NCI-H2227 (cell line): ENCODE measurements at regions not wholly inside any gene's neighbourhood (a gene's known extent, or its start where the extent isn't known, plus 50 kb on each side); places are given as distances from the start of the nearest gene placed in this dataset.

Experiments used
- DNase-seq: peaks from one replicate; lab custom pipeline; 2025; ENCODE audit not compliant: unreplicated experiment; lab: John Stamatoyannopoulos, UW

GRCh38 chr5:119789406-119790117, 160.2 kb downstream of the FAM170A start:
- DNase-seq = no peak

DNA sequence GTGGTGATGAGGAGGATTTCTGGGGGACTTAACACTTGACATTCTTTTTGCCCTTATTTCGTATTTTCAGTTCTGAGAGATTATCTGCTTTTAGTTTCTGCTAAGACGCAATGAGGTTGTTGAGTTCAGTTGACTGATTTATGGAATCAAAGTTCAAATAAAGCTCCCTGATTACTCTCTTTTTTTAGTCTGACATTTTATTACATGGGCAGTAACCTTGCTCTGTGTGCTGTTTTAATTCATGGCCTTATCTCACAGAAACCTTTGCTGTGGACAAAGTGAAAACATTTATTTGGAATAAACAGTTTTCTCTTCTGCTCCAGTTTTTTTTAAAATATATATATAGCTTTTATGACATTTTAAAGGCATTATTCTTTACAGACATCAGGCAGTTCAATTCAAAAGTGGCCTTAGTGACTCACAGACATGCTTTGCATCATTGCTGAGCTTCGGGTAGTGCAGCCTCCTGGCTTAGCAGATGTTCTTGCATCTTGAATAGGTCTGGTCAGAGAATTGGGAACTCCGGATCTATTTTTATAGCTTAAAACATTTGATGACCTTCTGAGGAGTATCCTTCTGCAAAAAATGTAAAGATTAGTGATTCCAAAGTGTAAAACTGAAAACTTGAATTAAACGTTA, 162.9 kb downstream of the FAM170A start:
- DNase-seq = no peak

- no peak for DNase-seq
Measured at GRCh38 chr5:119795768-119796167, 166.4 kb downstream of the FAM170A start.

DNA sequence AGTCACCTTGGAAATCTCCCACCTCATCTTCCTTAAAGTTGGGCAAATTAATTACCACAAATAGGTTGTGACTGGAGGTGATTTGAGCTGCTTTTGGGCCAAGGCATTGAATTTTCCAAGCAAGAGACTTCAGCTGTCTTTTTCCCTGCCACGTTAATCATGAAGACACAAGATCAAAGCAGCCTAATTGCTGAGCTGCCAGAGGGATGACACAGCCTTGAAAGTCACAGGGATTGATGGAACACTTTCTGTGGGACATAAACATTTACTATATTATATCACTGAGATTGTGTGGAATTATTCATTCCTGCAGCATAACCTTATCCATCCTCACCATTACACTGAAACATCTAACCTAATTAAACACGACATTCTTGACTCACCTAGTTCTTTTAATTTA, 172.2 kb downstream of the FAM170A start:
- DNase-seq = no peak

GRCh38 chr5:119808024-119808423, 178.7 kb downstream of the FAM170A start:
- no peak for DNase-seq

DNA sequence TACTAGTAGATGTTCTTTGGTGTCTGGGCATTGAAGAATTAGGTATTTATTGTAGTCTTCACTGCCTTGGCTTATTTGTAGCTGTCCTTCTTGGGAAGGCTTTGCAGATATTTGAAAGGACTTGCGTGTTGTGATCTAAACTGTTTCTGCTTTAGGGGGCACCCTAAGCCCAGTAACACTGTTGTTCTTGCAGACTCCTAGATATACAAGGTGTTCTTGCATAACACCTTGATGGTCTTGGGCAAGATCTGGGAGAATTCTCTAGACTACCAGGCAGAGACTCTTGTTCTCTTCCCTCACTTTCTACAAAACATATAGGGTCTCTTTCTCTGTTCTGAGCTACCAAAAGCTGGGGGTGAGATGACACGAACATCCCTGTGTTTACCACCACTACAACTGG, 179.1 kb downstream of the FAM170A start:
- no peak for DNase-seq

DNA sequence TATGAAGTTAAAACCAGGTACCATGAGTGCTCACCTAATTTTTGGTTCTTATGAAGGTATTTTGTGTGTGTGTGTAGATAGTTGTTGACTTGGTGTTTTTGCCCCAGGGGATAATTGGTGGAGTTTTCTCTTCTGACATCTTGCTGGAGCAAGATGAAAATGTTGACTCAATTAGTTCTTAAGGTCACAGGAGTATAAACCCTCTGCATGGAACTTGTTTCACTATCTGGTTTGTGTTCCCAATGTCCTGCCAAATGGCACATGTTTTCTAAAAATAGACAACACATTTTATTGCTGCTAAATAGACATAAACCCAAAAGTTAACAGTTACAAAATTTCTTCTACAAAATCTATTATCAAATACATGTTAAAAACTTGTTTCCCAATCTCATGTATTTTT, 180.9 kb downstream of the FAM170A start:
- no peak for DNase-seq

DNA sequence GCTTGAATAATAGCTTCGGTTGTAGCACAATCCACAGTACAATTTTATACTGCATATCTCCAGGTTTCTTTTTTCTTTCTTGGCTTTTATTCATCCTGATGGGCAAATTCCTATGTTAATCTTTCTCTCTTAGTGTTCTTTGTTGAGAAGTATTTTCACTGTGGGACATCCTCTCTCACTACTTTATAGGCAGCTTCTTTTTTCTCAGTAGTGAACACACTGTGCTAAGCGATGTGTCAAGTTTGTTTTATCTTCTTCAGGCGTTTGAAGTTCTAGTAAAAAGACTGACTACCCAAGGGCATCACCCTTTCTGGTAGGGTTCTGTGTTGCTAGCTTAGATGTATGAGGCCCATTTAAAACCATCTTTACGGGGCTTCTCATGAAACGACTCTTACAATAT, 182.1 kb downstream of the FAM170A start:
- no peak for DNase-seq

DNA sequence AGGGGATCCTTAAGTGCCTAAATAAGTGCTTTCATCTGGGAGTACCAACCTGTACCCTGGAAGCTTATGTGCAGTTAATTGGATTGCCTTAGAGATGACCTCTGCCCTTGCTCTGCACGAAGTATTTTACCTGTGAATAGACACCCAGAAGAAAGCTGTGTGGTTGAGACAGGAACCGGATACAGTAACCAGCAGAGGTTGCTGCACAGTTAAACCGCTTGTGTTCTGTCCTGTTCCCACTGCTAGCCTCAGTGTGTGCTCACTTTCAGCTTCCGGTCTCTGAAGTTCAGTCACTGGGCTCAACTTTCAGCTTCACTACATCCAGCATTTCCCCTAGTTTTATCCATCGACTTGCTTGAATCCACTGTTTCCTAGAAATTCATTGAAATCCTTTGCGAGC, 185.3 kb downstream of the FAM170A start:
- no peak for DNase-seq

DNA sequence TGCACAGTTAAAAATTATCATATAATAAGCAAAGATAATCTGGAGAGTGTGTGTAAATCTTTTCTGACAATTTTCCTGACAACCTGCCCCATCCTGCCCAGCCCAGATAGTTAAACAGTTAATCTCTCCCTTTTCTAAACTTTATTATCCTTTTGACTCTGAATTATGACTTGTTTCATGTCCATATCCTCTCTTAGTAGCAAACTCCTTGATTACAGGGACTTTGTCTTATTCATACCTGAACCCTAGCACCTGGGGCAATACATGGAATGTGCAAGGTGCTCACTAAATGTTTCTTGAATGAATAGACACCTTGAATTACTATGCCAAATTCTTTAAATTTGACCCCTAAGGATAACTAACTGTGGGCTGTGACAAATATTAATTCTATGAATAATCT, 186.7 kb downstream of the FAM170A start:
- DNase-seq = no peak

GRCh38 chr5:119820016-119820415, 190.7 kb downstream of the FAM170A start:
- no peak for DNase-seq

GRCh38 chr5:119820608-119821007, 191.2 kb downstream of the FAM170A start:
- DNase-seq = no peak

- no peak for DNase-seq
Measured at GRCh38 chr5:119828541-119828940, 199.2 kb downstream of the FAM170A start.

DNA sequence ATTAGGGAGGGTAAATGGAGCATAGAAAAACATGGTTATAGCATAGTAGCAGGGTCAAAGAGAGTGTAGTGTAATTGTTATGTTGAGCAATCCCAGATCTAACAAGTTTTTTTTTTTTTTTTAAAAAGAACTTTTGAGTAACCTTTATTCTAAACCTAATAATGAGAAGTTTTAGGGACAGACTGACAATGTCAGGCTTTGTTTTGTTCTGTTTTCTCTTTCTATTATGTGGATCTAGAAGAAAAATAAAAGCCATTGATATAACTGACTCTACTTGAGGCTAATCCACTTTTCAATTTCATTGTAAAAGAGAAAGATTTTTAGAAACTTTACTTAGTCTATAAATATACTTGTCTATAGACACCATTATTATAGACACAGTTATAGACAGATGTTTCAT, 200.0 kb downstream of the FAM170A start:
- no peak for DNase-seq

DNA sequence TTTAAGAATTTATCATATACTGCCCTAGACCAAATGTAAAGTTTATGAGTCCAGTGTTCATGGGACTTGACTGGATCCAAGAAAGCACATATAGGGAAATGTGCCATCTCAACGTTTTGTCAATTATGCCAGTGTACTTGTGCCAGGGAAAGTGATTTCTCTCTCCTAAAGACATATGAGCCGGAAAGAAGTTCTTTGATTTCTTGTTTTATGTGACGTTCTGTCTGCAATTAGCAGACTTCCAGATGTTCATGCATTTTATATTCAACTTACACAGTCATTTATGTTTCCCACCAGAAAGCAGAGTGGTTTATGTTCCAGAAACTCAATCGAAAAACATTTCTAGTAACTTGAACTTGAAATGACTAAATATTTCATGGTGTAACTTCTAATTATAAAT, 203.8 kb downstream of the FAM170A start:
- DNase-seq = no peak

- no peak for DNase-seq
Measured at GRCh38 chr5:119840175-119840574, 210.8 kb downstream of the FAM170A start.

GRCh38 chr5:119852140-119852539, 222.8 kb downstream of the FAM170A start:
- no peak for DNase-seq

DNA sequence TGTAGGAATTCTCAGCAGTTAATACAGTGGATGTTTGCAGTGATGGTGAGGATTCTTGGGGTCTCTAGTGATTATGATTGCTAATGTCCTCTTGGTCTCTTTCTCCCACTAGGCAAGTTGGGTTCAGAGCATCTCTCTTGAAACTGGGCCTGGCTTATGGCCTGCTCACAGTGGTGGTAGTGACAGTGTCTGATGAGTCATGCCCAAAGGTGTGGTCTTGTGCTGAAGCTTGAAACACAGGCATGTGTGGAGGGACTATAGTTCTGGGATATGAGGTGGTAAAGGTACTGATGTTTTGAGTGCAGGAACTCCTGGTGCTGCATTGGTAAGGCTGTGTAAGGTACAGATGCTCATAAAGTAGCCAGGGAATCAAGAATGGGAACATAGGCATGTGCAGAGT, 231.1 kb downstream of the FAM170A start:
- no peak for DNase-seq

- DNase-seq = no peak
Measured at GRCh38 chr5:119862619-119863018, 233.3 kb downstream of the FAM170A start.

GRCh38 chr5:119864286-119864685, 234.9 kb downstream of the FAM170A start:
- DNase-seq = no peak

GRCh38 chr5:119873611-119874010, 244.3 kb downstream of the FAM170A start:
- DNase-seq = no peak

DNA sequence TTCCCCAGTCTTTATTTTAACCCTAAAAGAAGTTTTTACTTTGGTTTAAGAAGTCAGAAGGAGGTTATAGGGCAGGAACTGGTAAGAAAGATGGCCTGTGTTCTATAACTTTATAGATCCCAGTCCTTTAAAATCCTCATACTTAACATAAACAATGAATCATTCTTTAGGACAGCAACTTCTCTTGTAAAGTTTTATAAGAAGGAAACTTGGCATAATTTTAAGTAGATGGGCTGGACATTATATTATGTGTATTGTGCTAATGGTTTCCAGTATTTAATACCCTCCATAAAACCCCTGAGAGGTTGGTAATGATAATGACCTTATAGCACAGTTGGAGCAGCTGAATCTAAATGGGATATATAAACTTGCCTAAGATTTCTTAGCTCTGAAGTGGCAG, 247.2 kb downstream of the FAM170A start:
- DNase-seq = no peak

DNA sequence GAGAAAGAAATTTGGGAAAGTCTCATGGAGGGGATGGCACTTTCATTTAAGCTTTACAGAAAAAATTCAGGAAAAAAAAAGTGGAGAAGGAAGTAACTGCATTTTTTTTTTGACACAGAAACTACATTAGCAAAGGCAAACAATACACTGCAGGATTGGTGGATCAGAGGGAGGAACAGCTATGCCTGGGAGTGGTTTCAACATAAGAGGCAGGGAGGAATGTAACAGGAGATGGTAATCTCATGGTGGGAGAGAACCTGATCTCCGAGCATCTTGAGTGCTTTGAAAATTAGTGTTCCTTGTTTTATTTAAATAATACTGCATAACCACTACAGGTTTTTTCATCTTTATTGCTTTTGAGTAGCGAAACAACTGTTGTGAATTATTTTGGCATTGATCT, 249.4 kb downstream of the FAM170A start:
- DNase-seq = no peak
